ENCODE measurements at regions not wholly inside any gene's neighbourhood (a gene's known extent, or its start where the extent isn't known, plus 50 kb on each side); places are given as distances from the start of the nearest gene placed in this dataset.

- TF ChIP-seq TEAD4 (IDR thresholded peaks at IDR 0.05; ENCODE audit: borderline replicate concordance, insufficient read depth) (no peak), MAX (IDR thresholded peaks at IDR 0.05; ENCODE audit: low read depth) (no peak), CTCF (IDR thresholded peaks at IDR 0.05) (no peak), USF2 (IDR thresholded peaks at IDR 0.05; ENCODE audit: borderline replicate concordance, low read depth, low read length) (no peak), MEF2A (IDR thresholded peaks at IDR 0.05; ENCODE audit: borderline replicate concordance, low read depth) (no peak), POLR2AphosphoS5 (IDR thresholded peaks at IDR 0.05; ENCODE audit: low read depth, low read length) (no peak), TAF1 (IDR thresholded peaks at IDR 0.05; ENCODE audit: borderline replicate concordance, low read depth, low read length) (no peak), SMC3 (IDR thresholded peaks at IDR 0.05; ENCODE audit: low read depth, low read length) (no peak), RAD21 (IDR thresholded peaks at IDR 0.05; ENCODE audit: low read length) (no peak), FOXM1 (IDR thresholded peaks at IDR 0.05; ENCODE audit: low read depth) (no peak), JUND (IDR thresholded peaks at IDR 0.05) (no peak), EP300 (IDR thresholded peaks at IDR 0.05; ENCODE audit: borderline replicate concordance in 1 of 2, low read depth in 1 of 2, low read length in 1 of 2) (no peak), GABPA (IDR thresholded peaks at IDR 0.05; ENCODE audit: low read depth) (no peak)
- TF ChIP-seq, protein P1, sequence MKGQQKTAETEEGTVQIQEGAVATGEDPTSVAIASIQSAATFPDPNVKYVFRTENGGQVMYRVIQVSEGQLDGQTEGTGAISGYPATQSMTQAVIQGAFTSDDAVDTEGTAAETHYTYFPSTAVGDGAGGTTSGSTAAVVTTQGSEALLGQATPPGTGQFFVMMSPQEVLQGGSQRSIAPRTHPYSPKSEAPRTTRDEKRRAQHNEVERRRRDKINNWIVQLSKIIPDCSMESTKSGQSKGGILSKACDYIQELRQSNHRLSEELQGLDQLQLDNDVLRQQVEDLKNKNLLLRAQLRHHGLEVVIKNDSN (IDR thresholded peaks at IDR 0.05; ENCODE audit: borderline replicate concordance, low read depth): no peak
Observed at GRCh38 chr2:215613280-215613679, 177.4 kb upstream of the FN1 start.

Data from SK-N-SH (cell line).